Fibroblast of mammary gland (primary cell): ENCODE measurements at regions not wholly inside any gene's neighbourhood (a gene's known extent, or its start where the extent isn't known, plus 50 kb on each side); places are given as distances from the start of the nearest gene placed in this dataset.

ENCODE experiments used
- DNase-seq: peaks from one replicate; pipeline ENCODE4 v3.0.0-alpha.2; 2010; ENCODE audit warnings: low read depth
- H3K4me3 ChIP-seq: 2 replicates; pipeline ENCODE4 v1.5.1; 2011; ENCODE audit warnings: low read depth, mild to moderate bottlenecking, low read length, moderate library complexity; ENCODE audit not compliant: control insufficient read depth
- TF ChIP-seq, protein P1 (sequence below): conservative IDR thresholded peaks from 2 replicates; pipeline ENCODE4 v1.5.1; 2011; ENCODE audit warnings: low read depth, low read length, inconsistent platforms; ENCODE audit not compliant: control insufficient read depth, insufficient read depth

DNA sequence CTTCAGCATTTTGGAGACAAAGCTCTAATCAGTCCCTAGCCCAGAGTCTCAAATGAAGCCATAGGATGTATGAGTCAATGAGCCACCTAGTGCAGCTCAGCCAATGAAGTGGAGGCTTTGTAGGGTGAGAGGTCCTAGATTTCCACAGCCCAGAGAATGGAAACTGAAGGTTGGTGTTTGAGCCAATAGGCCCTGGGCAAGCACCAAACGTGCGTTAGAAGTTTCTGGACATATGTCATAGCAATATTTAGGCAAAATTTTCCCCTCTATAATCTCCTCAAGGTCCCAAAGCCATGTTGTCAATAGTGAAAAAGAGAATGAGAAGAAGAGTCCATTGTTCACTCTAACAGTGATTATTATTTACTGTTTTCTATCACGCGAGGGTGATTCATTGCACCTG is 361.3 kb downstream of the PLPP3 start:
- no peak overlapping the region for H3K4me3 ChIP-seq
- TF ChIP-seq, protein P1, sequence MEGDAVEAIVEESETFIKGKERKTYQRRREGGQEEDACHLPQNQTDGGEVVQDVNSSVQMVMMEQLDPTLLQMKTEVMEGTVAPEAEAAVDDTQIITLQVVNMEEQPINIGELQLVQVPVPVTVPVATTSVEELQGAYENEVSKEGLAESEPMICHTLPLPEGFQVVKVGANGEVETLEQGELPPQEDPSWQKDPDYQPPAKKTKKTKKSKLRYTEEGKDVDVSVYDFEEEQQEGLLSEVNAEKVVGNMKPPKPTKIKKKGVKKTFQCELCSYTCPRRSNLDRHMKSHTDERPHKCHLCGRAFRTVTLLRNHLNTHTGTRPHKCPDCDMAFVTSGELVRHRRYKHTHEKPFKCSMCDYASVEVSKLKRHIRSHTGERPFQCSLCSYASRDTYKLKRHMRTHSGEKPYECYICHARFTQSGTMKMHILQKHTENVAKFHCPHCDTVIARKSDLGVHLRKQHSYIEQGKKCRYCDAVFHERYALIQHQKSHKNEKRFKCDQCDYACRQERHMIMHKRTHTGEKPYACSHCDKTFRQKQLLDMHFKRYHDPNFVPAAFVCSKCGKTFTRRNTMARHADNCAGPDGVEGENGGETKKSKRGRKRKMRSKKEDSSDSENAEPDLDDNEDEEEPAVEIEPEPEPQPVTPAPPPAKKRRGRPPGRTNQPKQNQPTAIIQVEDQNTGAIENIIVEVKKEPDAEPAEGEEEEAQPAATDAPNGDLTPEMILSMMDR, result no peak
- no peak for DNase-seq

DNA sequence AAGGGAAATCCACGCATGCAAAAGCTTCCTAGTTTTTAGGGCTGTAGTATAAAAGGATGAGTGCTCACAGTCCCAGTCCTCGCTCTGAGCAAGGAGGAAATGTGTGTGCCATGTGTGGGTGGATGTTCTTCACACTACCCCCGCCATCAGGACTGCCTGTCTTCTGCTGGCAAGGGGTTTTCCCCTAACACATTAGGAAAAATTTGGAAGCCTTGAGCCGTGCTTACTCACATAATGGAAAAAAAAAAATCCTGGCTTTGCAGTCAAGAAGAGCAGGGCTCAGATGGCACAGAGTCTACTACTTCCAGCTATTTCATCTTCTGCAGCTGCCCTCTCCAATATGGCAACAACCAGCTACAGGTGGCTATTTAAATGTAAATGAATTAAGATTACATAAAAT is 363.1 kb downstream of the PLPP3 start:
- DNase-seq, result peak; percentile 76
- TF ChIP-seq, protein P1, result no peak
- H3K4me3 ChIP-seq, result no peak overlapping the region

DNA sequence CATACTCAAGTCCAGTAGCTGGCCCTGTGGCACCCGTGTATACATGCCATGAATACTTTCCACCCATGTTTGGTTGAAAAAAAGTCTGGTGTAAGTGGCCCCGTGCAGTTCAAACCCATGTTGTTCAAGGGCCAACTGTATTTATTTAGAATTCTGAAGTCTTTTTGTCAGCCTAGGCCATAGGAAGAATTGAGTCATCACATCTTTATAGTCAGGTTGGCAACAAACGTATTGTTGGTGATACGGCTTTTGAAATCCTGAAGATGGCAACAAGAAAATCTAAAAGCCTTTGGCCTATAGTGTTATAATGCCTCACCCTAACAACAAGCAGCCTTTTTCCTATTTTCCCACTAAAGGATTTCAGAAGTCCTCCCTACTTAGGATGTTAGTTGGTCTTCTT is 363.6 kb downstream of the PLPP3 start:
- H3K4me3 ChIP-seq, result no peak overlapping the region
- no peak for DNase-seq

DNA sequence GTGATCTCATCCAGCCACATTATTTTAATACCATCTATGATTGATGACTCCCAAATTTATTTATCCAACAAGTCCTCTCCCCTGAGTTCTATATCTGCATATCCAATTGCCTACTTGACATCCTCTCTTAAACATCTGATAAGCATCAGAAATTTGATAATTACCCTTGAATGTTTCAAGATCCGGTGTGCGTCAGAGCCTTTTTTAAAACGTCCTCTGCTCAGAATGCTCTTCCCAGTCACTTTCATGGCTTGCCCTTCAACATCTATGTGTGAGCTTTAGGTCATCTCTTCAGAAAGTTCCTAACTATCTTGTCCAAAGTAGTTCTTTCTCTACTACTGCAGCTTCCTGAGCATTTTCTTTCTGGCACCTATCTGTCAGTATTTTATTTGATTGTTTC is 364.3 kb downstream of the PLPP3 start:
- TF ChIP-seq, protein P1, result no peak
- H3K4me3 ChIP-seq, result no peak overlapping the region
- no peak for DNase-seq

More for the DNA sequence above, 363.6 kb downstream of the PLPP3 start:
- TF ChIP-seq, protein P1, result no peak

- H3K4me3 ChIP-seq, result no peak overlapping the region
- no peak for DNase-seq
- TF ChIP-seq, protein P1, result no peak
Observed at GRCh38 chr1:56213068-56213467, 366.3 kb downstream of the PLPP3 start.

- no peak overlapping the region for H3K4me3 ChIP-seq
- no peak for DNase-seq
- TF ChIP-seq, protein P1, result no peak
Observed at GRCh38 chr1:56212143-56212542, 367.2 kb downstream of the PLPP3 start.

DNA sequence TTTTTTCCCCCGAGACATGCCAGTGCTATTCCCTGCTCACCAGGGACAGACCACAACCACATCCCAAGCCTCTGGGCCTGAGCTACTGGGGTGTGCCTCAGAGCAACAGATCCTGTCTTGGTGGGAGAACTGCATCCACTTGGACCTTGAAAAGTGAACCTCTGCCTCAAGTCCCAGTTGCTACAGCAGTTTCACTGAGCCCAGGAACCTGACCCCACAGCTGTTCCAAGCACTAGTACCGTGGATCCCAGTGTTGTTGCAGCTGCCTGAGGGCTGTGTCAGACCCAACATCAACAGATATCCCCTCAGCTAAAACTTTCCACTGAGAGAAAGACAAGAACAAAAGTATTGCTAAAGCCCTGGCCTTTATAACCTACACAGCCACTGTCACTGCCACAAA is 373.0 kb downstream of the PLPP3 start:
- TF ChIP-seq, protein P1, result no peak
- DNase-seq, result no peak
- no peak overlapping the region for H3K4me3 ChIP-seq
